ENCODE measurements at regions not wholly inside any gene's neighbourhood (a gene's known extent, or its start where the extent isn't known, plus 50 kb on each side); places are given as distances from the start of the nearest gene placed in this dataset.

GRCh38 chr2:67631483-67631882 lies 234.3 kb downstream of the ETAA1 start:
- no peak for ATAC-seq
- intact Hi-C loops (cut with micrococcal nuclease; ENCODE audit: unreplicated experiment), result no loop called here
- Histone ChIP-seq H3K27me3 (ENCODE audit: control insufficient read depth in 1 of 2, insufficient read depth in 2 of 2, low read length in 2 of 2) (no peaks in the 10 kb centered on the region), H3K79me2 (ENCODE audit: insufficient read depth, low read length) (no peaks in the 10 kb centered on the region), H2AFZ (ENCODE audit: low read length) (no peak overlapping the region), H3K9ac (ENCODE audit: insufficient read depth, low read depth, low read length) (no peak overlapping the region), H3K4me2 (ENCODE audit: low read depth, low read length) (no peak overlapping the region), H3K9me3 (ENCODE audit: low read length) (no peaks in the 10 kb centered on the region), H3K4me1 (ENCODE audit: insufficient read depth, low read length) (no peaks in the 10 kb centered on the region), H3K4me3 (replicated peaks in 1 of 3; ENCODE audit: insufficient read depth in 1 of 3, low read depth in 2 of 3, low read length in 3 of 3) (no peak overlapping the region), H3K36me3 (replicated peaks in 1 of 2; ENCODE audit: control insufficient read depth in 1 of 2, insufficient read depth in 2 of 2, low read length in 2 of 2) (no peaks in the 10 kb centered on the region), H4K20me1 (ENCODE audit: insufficient read depth, low read length) (no peaks in the 10 kb centered on the region), H3K27ac (ENCODE audit: extremely low read length, insufficient read depth, low read length) (no peak overlapping the region)
- DNase-seq (ENCODE audit: low spot score), result no peak
- TF ChIP-seq ZNF383 (CRISPR knock-in tag; IDR thresholded peaks at IDR 0.05; ENCODE audit: borderline replicate concordance) (no peak), SP5 (CRISPR knock-in tag; IDR thresholded peaks at IDR 0.05; ENCODE audit: borderline replicate concordance, low read depth) (no peak), ELF1 (CRISPR knock-in tag; IDR thresholded peaks at IDR 0.05) (no peak), ZNF652 (CRISPR knock-in tag; IDR thresholded peaks at IDR 0.05; ENCODE audit: borderline replicate concordance, low read depth) (no peak), TBL1XR1 (IDR thresholded peaks at IDR 0.05; ENCODE audit: borderline replicate concordance, low read length, partially characterized antibody) (no peak), TERF1 (CRISPR knock-in tag; IDR thresholded peaks at IDR 0.05) (no peak), ZNF713 (CRISPR knock-in tag; IDR thresholded peaks at IDR 0.05) (no peak), ZNF83 (CRISPR knock-in tag; IDR thresholded peaks at IDR 0.05; ENCODE audit: borderline replicate concordance) (no peak), MXD1 (CRISPR knock-in tag; IDR thresholded peaks at IDR 0.05) (no peak), ZNF615 (CRISPR knock-in tag; IDR thresholded peaks at IDR 0.05; ENCODE audit: borderline replicate concordance) (no peak), PAF1 (CRISPR knock-in tag; IDR thresholded peaks at IDR 0.05) (no peak), ZNF644 (CRISPR knock-in tag; IDR thresholded peaks at IDR 0.05; ENCODE audit: low read depth) (no peak), IKZF5 (CRISPR knock-in tag; IDR thresholded peaks at IDR 0.05) (no peak), ZNF260 (CRISPR knock-in tag; IDR thresholded peaks at IDR 0.05; ENCODE audit: borderline replicate concordance, low read depth) (no peak), ZNF251 (CRISPR knock-in tag; IDR thresholded peaks at IDR 0.05) (no peak)
- BruUV-seq (replicated peaks), result no TSS peak
- POLR2A ChIA-PET, result no interaction called here
- no peak for FAIRE-seq
- CTCF ChIA-PET (ENCODE audit: low intra/inter-chr PET ratio, low total read pairs), result no interaction called here
- in situ Hi-C loops (cut with HindIII; ENCODE audit: extremely low pct_ligation_motif_present, low pct_unique_long_range_greater_than_20kb), result no loop called here
